ENCODE measurements at regions not wholly inside any gene's neighbourhood (a gene's known extent, or its start where the extent isn't known, plus 50 kb on each side); places are given as distances from the start of the nearest gene placed in this dataset.
"Not testable (repeated sequence)": the region's sequence is repeated elsewhere in the genome, so short reads cannot be mapped to it uniquely, and the experiment has no call there.

DNA sequence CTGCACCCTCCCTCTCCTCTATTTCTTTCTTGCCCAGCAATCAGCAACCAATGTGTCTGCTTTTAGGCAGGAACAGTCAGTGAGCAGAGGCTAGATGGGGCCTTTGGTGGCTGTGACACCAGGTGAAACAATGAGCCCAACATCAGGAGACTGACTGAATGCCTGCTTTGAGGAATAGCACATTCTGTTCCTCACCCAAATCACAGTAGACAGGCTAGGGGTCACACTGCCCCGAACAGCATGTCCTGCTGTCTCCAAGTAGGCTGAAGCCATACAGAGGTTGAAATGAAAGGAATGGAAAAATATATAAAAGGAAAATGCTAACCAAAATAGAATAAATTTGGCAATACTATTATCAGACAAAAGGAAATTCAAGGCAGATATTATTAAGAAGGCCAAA lies 122.5 kb upstream of the GDNF start:
- DNase-seq (ENCODE audit: low spot score): no peak

GRCh38 chr5:37957218-37957617 lies 117.4 kb upstream of the GDNF start:
- no peak for DNase-seq (ENCODE audit: low spot score)

GRCh38 chr5:37955748-37956147 lies 115.9 kb upstream of the GDNF start:
- no peak for DNase-seq (ENCODE audit: low spot score)

- no peak for DNase-seq (ENCODE audit: low spot score)
Measured at GRCh38 chr5:37954561-37954960, 114.7 kb upstream of the GDNF start.

GRCh38 chr5:37951946-37952721 lies 112.3 kb upstream of the GDNF start:
- no peak for DNase-seq (ENCODE audit: low spot score)

GRCh38 chr5:37950436-37950835 lies 110.6 kb upstream of the GDNF start:
- DNase-seq (ENCODE audit: low spot score): no peak

DNA sequence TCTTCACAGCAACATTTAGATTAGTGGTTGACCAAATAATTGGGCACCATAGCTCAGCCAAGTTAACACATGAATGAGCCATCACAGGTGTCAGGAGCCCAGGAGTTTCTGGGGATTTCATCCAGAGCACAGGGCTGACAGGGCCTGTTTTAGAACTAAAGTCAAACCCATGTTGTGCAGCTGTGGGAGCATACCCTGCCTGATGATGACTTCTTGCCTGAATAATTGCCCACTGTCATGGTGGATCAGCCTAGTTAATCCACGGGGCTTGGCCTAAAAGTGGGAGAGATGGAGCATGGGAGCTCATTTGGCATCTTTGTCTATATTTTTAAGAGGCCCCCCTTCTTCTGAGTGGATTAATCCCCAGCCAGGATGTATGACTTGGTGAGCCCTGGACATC lies 105.6 kb upstream of the GDNF start:
- DNase-seq (ENCODE audit: low spot score): no peak

GRCh38 chr5:37943136-37943535 lies 103.3 kb upstream of the GDNF start:
- DNase-seq (ENCODE audit: low spot score): not testable (repeated sequence)

DNA sequence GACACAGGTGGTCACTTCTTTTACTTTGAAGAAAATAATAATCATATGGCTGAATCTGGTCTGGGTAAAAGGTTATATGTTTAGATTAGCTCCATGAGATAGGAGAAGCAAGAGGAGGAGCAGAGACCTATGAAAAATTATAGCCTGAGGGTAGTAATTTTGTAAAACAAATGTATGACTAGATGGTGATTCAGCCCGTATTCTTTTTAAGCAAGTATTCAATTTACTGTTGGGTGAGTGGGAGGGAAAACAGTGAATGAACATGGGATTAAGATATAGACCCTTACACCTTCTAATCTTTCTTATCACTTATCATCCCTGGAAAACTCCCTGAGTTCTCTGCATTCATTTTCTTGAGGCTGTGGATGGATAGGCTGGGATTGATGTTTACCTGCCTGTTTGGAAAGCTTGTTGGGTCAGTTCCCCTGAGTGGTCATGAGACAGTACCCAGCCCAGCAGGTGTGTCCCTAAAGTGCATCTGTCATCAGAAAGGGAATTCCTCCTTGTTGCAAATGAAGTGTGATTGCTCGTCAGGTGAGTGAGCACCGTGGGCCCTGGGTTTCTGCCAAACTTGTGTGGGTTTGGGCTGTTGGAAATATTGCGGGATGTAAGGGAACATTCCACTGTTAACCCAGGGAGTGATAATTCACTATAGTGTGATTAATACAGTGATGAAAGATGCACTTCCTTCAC lies 101.2 kb upstream of the GDNF start:
- no peak for DNase-seq (ENCODE audit: low spot score)

DNA sequence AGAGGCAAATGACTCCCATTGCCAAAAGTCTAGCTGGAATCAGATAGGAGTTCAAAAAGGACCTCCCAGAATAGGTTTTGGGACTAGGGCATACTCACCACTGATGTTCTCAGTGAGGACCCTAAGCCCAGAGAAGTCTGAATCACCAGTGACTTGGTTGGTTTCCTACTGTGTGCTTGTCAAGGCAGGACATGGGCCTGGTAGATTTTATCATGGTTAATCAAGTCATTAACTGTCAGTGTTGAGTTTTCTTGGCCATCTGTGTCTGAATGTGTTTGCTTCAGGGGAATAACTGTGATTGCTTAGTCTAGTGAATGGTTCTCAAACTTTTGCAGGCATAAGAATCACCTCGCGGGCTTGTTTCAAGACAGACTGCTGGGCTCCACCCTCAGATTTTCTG lies 99.0 kb upstream of the GDNF start:
- DNase-seq (ENCODE audit: low spot score): no peak

DNA sequence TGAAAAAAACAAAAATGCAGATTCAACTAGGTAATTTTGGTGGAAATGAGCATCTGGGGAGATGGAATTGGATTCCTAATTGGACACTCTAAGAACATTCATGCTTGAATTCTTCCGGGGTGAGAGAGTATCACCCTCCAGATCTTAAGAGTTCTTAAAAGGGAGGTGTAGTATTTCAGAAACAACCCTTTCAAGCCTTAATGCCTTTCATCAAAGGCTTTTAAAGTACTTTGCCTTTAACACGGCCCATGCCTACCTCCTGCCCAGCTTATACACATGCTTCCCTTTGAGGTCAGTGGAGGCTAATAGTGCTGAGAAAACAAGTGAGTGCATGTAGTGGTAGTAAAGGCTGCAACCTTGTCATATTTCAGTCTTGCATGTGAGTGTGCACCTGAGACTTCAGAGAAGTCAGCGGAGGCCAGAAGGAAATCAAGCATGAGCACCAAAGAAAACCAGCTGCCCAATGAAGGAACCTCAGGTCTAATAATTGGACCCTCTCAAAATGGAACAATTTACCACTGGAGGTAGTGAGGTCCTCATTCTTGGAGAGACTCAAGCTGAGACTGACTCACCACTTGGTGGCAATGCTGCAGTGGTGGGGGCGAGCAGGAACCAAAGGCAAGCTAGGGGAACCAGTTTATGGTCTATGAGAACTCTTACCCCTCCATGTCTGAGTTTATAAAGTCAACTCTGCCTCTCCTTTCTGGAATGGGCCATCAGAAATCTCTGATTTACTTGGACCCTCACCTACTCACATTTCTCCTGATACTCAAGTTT lies 98.4 kb upstream of the GDNF start:
- DNase-seq (ENCODE audit: low spot score): no peak

DNA sequence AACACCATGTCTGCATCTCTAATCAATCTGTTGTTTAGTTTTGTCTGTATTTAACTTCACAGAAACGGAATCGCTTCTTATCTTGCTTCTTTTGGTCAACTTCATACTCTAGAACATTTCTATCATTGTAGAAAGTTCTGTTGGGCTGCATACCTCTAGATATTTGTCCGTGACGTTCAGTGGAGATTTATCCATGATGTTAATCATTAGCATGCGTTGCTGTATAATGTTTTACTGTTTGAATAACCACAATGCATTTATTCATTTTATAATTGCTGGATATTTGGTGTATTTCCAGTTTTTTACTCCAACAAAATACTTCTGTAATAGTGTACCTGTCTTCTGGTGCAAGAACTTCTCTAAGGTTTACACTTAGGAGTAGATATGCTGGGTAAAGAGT lies 96.2 kb upstream of the GDNF start:
- DNase-seq (ENCODE audit: low spot score): no peak

- DNase-seq (ENCODE audit: low spot score): no peak
Measured at GRCh38 chr5:37933576-37933975, 93.7 kb upstream of the GDNF start.

DNA sequence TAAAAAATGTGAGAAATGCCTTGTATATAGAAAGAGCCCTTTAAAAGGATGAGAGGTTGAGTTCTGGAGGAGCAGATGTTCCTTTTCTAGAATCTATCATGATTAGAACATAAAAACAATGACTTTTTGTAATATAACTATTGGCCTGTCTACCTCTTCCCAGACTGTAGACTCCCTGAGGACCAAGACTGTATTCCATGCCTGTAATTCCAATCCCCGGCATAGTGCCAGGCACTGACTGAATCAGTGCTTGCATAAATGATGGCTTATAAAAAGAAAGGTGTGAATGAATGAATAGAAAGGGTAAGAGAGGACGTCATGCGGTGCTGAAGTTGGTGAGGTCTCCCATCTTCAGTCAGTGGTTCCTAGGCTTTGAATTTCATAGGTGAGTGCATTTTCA lies 92.6 kb upstream of the GDNF start:
- DNase-seq (ENCODE audit: low spot score): no peak

DNA sequence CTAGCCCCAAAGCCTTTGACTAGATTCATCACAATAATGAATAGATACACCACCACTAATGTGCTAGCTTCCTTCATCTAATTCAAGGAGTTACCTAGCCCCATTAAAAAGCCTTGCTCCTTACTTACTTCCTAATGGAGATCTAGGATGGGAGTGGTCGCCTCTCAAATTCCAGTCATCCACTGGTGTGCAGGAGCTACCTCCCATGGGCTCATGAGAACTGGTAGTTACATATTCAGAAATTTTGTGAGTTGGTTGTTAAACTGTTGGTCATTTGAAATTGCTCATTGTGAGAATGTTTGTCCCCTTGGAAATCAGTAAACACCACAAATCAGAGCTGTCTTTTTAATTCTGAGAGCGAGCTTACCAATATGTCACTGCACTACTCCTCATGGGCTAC lies 91.7 kb upstream of the GDNF start:
- no peak for DNase-seq (ENCODE audit: low spot score)

GRCh38 chr5:37930350-37930749 lies 90.5 kb upstream of the GDNF start:
- no peak for DNase-seq (ENCODE audit: low spot score)

DNA sequence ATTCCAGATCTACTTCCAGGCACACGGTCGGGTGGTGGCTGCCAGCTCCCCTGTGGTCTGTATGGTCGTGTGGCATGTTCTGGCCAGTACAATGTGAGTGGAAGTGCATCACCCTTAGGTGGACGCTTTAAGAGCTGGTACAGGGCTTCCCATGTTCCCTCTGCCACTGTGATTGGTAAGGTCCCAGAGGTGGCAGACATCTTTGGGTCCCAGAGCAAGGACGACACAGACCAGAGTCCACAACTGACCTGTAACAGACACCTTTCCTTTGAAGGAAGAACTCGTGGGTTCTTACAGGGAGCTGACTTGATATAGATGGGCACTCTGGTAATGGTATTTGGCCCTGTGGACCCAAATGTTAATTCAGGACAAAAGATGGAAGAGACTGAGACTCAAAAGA lies 90.0 kb upstream of the GDNF start:
- no peak for DNase-seq (ENCODE audit: low spot score)

GRCh38 chr5:37927753-37928152 lies 87.9 kb upstream of the GDNF start:
- not testable (repeated sequence) for DNase-seq (ENCODE audit: low spot score)

DNA sequence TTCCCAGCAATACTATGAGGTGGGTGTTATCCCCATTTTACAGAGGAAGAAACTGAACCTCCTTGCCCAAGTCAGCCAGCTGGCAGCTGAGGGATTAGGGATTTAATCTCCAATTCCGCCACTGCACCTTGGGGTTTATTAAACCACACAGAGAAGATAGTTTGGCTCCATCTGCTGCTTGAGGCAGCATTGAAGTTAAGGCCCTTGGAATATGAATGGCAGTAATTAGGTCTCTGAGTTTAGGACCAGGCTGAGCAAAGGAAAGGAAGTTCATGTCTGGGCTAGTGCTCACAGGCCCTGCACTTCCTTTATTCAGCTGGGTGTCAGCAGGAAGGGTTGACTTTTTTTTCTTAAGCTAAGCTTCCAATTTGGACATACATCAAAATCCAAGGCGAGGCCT lies 86.9 kb upstream of the GDNF start:
- DNase-seq (ENCODE audit: low spot score): no peak

DNA sequence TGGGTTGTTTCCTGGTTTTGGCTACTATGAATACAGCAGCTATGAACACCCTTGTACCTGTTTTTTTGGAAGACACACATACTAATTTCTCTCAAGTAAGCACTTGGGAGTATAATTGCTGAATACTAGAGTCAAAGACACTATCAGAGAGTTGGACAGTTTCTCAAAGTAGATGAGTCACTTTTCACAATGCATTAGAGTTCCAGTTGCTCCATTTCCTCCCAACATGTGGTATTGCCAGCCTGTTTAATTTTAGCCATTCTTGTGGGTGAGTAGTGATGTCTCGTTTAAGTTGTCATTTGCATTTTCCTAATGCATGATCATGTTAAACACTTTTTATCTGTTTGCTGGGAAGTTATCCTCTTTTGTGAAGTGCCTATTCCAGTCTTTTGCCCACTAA lies 81.6 kb upstream of the GDNF start:
- DNase-seq (ENCODE audit: low spot score): no peak

- DNase-seq (ENCODE audit: low spot score): no peak
Measured at GRCh38 chr5:37918424-37918823, 78.6 kb upstream of the GDNF start.

DNA sequence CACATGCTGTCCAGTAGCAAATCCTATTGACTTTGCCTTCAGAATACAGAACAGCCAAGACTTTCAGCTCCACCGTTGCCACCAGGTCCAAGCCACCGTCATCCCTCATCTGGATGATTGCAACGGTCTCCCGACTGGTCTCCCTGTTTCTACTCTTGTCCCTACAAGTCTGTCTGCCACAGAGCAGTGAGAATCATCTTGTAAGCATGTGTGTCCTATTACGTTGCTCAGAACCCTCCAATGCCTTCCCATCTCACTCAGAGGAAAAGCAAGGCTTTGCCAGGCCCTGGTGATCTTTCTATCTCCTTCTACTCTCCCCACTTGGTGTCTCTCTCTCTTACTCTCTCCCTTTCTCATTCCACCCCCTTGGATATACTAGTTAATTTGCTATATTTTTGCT lies 76.7 kb upstream of the GDNF start:
- no peak for DNase-seq (ENCODE audit: low spot score)

DNA sequence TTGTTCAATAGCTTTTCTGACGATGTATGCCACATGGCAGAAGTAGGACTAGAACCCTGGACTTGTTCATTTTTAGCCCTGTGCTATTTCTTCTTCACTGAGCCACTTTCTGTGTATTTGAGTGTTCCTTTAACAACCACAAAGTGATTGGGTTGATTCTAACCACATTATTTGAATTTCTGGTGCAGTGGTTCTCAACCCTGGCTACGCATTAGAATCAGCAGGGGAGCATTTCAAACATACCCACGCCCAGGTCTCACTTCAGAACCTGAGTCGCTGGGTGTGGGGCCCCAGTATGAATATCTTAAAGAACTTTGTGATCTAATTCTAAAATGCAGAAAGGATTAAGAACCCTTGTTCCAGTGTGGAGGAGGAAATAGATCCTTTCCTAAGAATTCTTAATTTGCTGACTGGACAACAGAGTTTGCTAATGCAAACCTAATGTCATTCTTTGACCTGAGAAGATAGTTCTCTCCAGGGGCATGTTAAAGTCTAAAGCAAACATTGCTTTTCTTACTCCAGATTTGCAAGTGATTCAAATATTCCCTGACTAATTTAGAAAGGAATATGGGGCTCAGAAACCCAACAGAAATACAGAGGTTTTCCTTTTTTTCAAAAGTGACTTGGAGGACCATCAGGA lies 75.4 kb upstream of the GDNF start:
- DNase-seq (ENCODE audit: low spot score): no peak

Data from CD4-positive, alpha-beta T cell treated with Interleukin-6 at 100 ng/mL for 8 hours (primary cell).